ENCODE measurements at regions not wholly inside any gene's neighbourhood (a gene's known extent, or its start where the extent isn't known, plus 50 kb on each side); places are given as distances from the start of the nearest gene placed in this dataset.

GRCh38 chr9:588981-589380 is 252.5 kb upstream of the DMRT1 start:
- H3K4me3 ChIP-seq = no peak overlapping the region
- 77% methylated on average over 3 of the region's 3 CpGs for WGBS
- no peak for DNase-seq (ENCODE audit: low spot score)
- peaks cover 4% of the 10 kb centered on the region for H3K4me1 ChIP-seq (replicated peaks)
- intact Hi-C loops (cut with DNase I) = no loop called here
- no peaks in the 10 kb centered on the region for H3K9me3 ChIP-seq
- H3K36me3 ChIP-seq = no peaks in the 10 kb centered on the region
- H3K27me3 ChIP-seq (replicated peaks; ENCODE audit: insufficient read depth) = no peaks in the 10 kb centered on the region
- TF ChIP-seq POLR2AphosphoS5 (IDR thresholded peaks at IDR 0.05) (no peak), POLR2A (IDR thresholded peaks at IDR 0.05) (no peak), CTCF (IDR thresholded peaks at IDR 0.05) (no peak)
- peak overlapping the region in 1 of 2 donors; percentile 40 for H3K27ac ChIP-seq

- Histone ChIP-seq H3K36me3 (no peaks in the 10 kb centered on the region), H3K27ac (peak overlapping the region; percentile 0 to 40), H3K4me1 (replicated peaks) (peaks cover 4% of the 10 kb centered on the region), H3K27me3 (replicated peaks; ENCODE audit: insufficient read depth) (no peaks in the 10 kb centered on the region), H3K9me3 (no peaks in the 10 kb centered on the region), H3K4me3 (no peak overlapping the region)
- intact Hi-C loops (cut with DNase I) = no loop called here
- DNase-seq (ENCODE audit: low spot score) = no peak
- 7% methylated on average over 3 of the region's 3 CpGs for WGBS
- TF ChIP-seq POLR2AphosphoS5 (IDR thresholded peaks at IDR 0.05) (peak; percentile 9), POLR2A (IDR thresholded peaks at IDR 0.05) (no peak)
Observed at GRCh38 chr9:589723-590122, 251.8 kb upstream of the DMRT1 start.

GRCh38 chr9:591292-591691 is 250.2 kb upstream of the DMRT1 start:
- WGBS = 36% methylated on average over 4 of the region's 4 CpGs
- DNase-seq (ENCODE audit: low spot score) = peak; percentile 77
- H3K27ac ChIP-seq = no peak overlapping the region
- no peaks in the 10 kb centered on the region for H3K36me3 ChIP-seq
- no peaks in the 10 kb centered on the region for H3K9me3 ChIP-seq
- intact Hi-C loops (cut with DNase I) = no loop called here
- H3K4me1 ChIP-seq (replicated peaks) = peaks cover 4% of the 10 kb centered on the region
- no peak overlapping the region for H3K4me3 ChIP-seq
- TF ChIP-seq POLR2AphosphoS5 (IDR thresholded peaks at IDR 0.05) = peak; percentile 75
- no peak for TF ChIP-seq CTCF (IDR thresholded peaks at IDR 0.05)
- H3K27me3 ChIP-seq (replicated peaks; ENCODE audit: insufficient read depth) = no peaks in the 10 kb centered on the region

- H3K4me1 ChIP-seq (replicated peaks) = peaks cover 4% of the 10 kb centered on the region
- peak; percentile 26 for DNase-seq (ENCODE audit: low spot score)
- no peaks in the 10 kb centered on the region for H3K27me3 ChIP-seq (replicated peaks; ENCODE audit: insufficient read depth)
- TF ChIP-seq POLR2A (IDR thresholded peaks at IDR 0.05) = no peak
- no peak for TF ChIP-seq CTCF (IDR thresholded peaks at IDR 0.05)
- no peak for TF ChIP-seq POLR2AphosphoS5 (IDR thresholded peaks at IDR 0.05)
- H3K9me3 ChIP-seq = no peaks in the 10 kb centered on the region
- WGBS = 76% methylated on average over 9 of the region's 9 CpGs
- H3K36me3 ChIP-seq = no peaks in the 10 kb centered on the region
- H3K27ac ChIP-seq = no peak overlapping the region
- intact Hi-C loops (cut with DNase I) = no loop called here
- no peak overlapping the region for H3K4me3 ChIP-seq
Observed at GRCh38 chr9:592225-592624, 249.3 kb upstream of the DMRT1 start.

- H3K27me3 ChIP-seq (replicated peaks; ENCODE audit: insufficient read depth) = no peaks in the 10 kb centered on the region
- intact Hi-C loops (cut with DNase I) = no loop called here
- H3K9me3 ChIP-seq = no peaks in the 10 kb centered on the region
- no peak for DNase-seq (ENCODE audit: low spot score)
- no peak for TF ChIP-seq POLR2A (IDR thresholded peaks at IDR 0.05)
- TF ChIP-seq POLR2AphosphoS5 (IDR thresholded peaks at IDR 0.05) = no peak
- TF ChIP-seq CTCF (IDR thresholded peaks at IDR 0.05) = no peak
- 55% methylated on average over 3 of the region's 3 CpGs for WGBS
- no peak overlapping the region for H3K27ac ChIP-seq
- no peaks in the 10 kb centered on the region for H3K36me3 ChIP-seq
- H3K4me3 ChIP-seq = no peak overlapping the region
- peaks cover 4% of the 10 kb centered on the region for H3K4me1 ChIP-seq (replicated peaks)
Observed at GRCh38 chr9:592733-593132, 248.8 kb upstream of the DMRT1 start.

Measured in prostate gland (tissue), 2 donors.